Vagina (tissue), 2 donors: ENCODE measurements at regions not wholly inside any gene's neighbourhood (a gene's known extent, or its start where the extent isn't known, plus 50 kb on each side); places are given as distances from the start of the nearest gene placed in this dataset.

Experiments used
- DNase-seq, 2 donors: peaks; one replicate each; pipeline ENCODE4 v3.0.0-alpha.2; 2017; ENCODE audit errors: extremely low spot score in 2 of 2
- H3K27ac ChIP-seq: fragments of 200-600 bp; sonication (generic); one replicate; pipeline ENCODE4 v1.5.1; 2019
- H3K27me3 ChIP-seq: fragments of 200-600 bp; sonication (generic); one replicate; pipeline ENCODE4 v1.5.1; 2019
- H3K36me3 ChIP-seq, 2 donors: fragments of 200-600 bp; sonication (generic); one replicate each; pipeline ENCODE4 v1.5.1; 2017 to 2019
- H3K4me1 ChIP-seq: fragments of 200-600 bp; sonication (generic); one replicate; pipeline ENCODE4 v1.5.1; 2019
- H3K4me3 ChIP-seq, 2 donors: fragments of 200-600 bp; sonication (generic); 1 replicate in 1 of 2; 2 replicates in 1 of 2; pipeline ENCODE4 v1.5.1; 2016 to 2019
- H3K9me3 ChIP-seq: fragments of 200-600 bp; sonication (generic); one replicate; pipeline ENCODE4 v1.5.1; 2019
- POLR2A ChIP-seq, 2 donors: fragments of 450-650 bp; IDR thresholded peaks; one replicate each; pipeline ENCODE4 v1.6.1; 2017; ENCODE audit warnings: antibody characterized with exemption in 2 of 2, mild to moderate bottlenecking in 2 of 2, moderate library complexity in 2 of 2
- POLR2AphosphoS5 ChIP-seq, 2 donors: sonication (generic); formaldehyde crosslinking; IDR thresholded peaks; one replicate each; pipeline ENCODE4 v1.9.0; 2017; ENCODE audit warnings: antibody characterized with exemption in 2 of 2, mild to moderate bottlenecking in 2 of 2, low read depth in 1 of 2; ENCODE audit not compliant: insufficient read depth in 1 of 2
- intact Hi-C: fragments of 100-400 bp; cut with DNase I; formaldehyde crosslinking; loops from one replicate; pipeline ENCODE4 v1.15.1; 2023
- TF ChIP-seq, protein P1 (sequence below), 3 experiments: fragments of 450-650 bp in 2 of 3; fragments of 200-600 bp in 1 of 3; sonication (generic) in 1 of 3; IDR thresholded peaks; one replicate each; pipeline ENCODE4 v1.5.1; 2017 to 2019; ENCODE audit warnings: antibody characterized with exemption in 3 of 3, mild to moderate bottlenecking in 2 of 3, moderate library complexity in 2 of 3

GRCh38 chr1:36562181-36562685 lies 79.5 kb upstream of the CSF3R start:
- no peak for DNase-seq
- intact Hi-C loops = no loop called here
- Histone ChIP-seq H3K27me3 (no peaks in the 10 kb centered on the region), H3K9me3 (no peaks in the 10 kb centered on the region), H3K4me3 (no peak overlapping the region), H3K27ac (no peak overlapping the region), H3K4me1 (no peaks in the 10 kb centered on the region), H3K36me3 (no peaks in the 10 kb centered on the region)
- no peak for TF ChIP-seq POLR2A (IDR thresholded peaks at IDR 0.05)
- TF ChIP-seq, protein P1, sequence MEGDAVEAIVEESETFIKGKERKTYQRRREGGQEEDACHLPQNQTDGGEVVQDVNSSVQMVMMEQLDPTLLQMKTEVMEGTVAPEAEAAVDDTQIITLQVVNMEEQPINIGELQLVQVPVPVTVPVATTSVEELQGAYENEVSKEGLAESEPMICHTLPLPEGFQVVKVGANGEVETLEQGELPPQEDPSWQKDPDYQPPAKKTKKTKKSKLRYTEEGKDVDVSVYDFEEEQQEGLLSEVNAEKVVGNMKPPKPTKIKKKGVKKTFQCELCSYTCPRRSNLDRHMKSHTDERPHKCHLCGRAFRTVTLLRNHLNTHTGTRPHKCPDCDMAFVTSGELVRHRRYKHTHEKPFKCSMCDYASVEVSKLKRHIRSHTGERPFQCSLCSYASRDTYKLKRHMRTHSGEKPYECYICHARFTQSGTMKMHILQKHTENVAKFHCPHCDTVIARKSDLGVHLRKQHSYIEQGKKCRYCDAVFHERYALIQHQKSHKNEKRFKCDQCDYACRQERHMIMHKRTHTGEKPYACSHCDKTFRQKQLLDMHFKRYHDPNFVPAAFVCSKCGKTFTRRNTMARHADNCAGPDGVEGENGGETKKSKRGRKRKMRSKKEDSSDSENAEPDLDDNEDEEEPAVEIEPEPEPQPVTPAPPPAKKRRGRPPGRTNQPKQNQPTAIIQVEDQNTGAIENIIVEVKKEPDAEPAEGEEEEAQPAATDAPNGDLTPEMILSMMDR (IDR thresholded peaks at IDR 0.05) = no peak
- no peak for TF ChIP-seq POLR2AphosphoS5 (IDR thresholded peaks at IDR 0.05; ENCODE audit: insufficient read depth in 1 of 2, low read depth in 1 of 2)

- no peak for DNase-seq
- H3K9me3 ChIP-seq = no peaks in the 10 kb centered on the region
- H3K27me3 ChIP-seq = no peaks in the 10 kb centered on the region
- no peaks in the 10 kb centered on the region for H3K4me1 ChIP-seq
- no peak overlapping the region for H3K4me3 ChIP-seq
- TF ChIP-seq, protein P1 (IDR thresholded peaks at IDR 0.05) = no peak
- TF ChIP-seq POLR2A (IDR thresholded peaks at IDR 0.05) (no peak), POLR2AphosphoS5 (IDR thresholded peaks at IDR 0.05; ENCODE audit: insufficient read depth in 1 of 2, low read depth in 1 of 2) (no peak)
- no peaks in the 10 kb centered on the region for H3K36me3 ChIP-seq
- intact Hi-C loops = no loop called here
- H3K27ac ChIP-seq = no peak overlapping the region
These were observed 78.6 kb upstream of the CSF3R start for GRCh38 chr1:36561361-36561724.

GRCh38 chr1:36560621-36561360 lies 78.1 kb upstream of the CSF3R start:
- Histone ChIP-seq H3K27me3 (no peaks in the 10 kb centered on the region), H3K4me1 (no peaks in the 10 kb centered on the region), H3K36me3 (no peaks in the 10 kb centered on the region), H3K9me3 (no peaks in the 10 kb centered on the region), H3K27ac (no peak overlapping the region), H3K4me3 (no peak overlapping the region)
- DNase-seq = no peak
- intact Hi-C loops = no loop called here
- TF ChIP-seq POLR2AphosphoS5 (IDR thresholded peaks at IDR 0.05; ENCODE audit: insufficient read depth in 1 of 2, low read depth in 1 of 2) = no peak
- TF ChIP-seq, protein P1 (IDR thresholded peaks at IDR 0.05) = no peak
- TF ChIP-seq POLR2A (IDR thresholded peaks at IDR 0.05) = no peak

DNA sequence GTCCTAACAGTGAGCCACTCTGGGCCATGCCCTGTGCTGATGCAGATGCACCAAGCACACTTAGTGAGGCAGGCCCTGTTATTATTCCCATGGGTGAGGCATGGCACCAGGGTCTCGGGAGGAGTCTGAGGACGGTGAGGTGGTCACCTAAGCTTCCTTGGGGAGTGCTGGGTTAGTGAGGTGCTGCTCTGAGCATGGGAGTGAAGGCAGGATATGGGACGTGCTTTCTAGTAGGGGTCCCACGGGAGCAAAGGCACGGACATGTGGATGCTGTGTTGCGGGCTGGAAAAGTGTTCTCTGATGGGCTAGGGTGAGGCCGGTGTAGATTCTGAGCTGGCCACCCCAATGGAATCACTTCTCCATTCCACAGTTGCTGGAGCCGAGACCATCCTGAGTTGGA lies 77.5 kb upstream of the CSF3R start:
- intact Hi-C loops = no loop called here
- no peak overlapping the region for H3K27ac ChIP-seq
- TF ChIP-seq POLR2A (IDR thresholded peaks at IDR 0.05) = no peak
- no peaks in the 10 kb centered on the region for H3K27me3 ChIP-seq
- H3K4me1 ChIP-seq = no peaks in the 10 kb centered on the region
- DNase-seq = no peak
- H3K36me3 ChIP-seq = no peaks in the 10 kb centered on the region
- no peak overlapping the region for H3K4me3 ChIP-seq
- H3K9me3 ChIP-seq = no peaks in the 10 kb centered on the region

- intact Hi-C loops = no loop called here
- TF ChIP-seq POLR2AphosphoS5 (IDR thresholded peaks at IDR 0.05; ENCODE audit: insufficient read depth in 1 of 2, low read depth in 1 of 2) = no peak
- TF ChIP-seq, protein P1 (IDR thresholded peaks at IDR 0.05) = no peak
- TF ChIP-seq POLR2A (IDR thresholded peaks at IDR 0.05) = no peak
These were observed 76.3 kb upstream of the CSF3R start for GRCh38 chr1:36559061-36559460.

More at GRCh38 chr1:36559061-36559460, 76.3 kb upstream of the CSF3R start:
- no peaks in the 10 kb centered on the region for H3K4me1 ChIP-seq
- no peaks in the 10 kb centered on the region for H3K27me3 ChIP-seq
- no peak overlapping the region for H3K4me3 ChIP-seq
- DNase-seq = no peak
- no peaks in the 10 kb centered on the region for H3K9me3 ChIP-seq
- no peak overlapping the region for H3K27ac ChIP-seq
- H3K36me3 ChIP-seq = no peaks in the 10 kb centered on the region
